Natural killer cell (primary cell): ENCODE measurements at regions not wholly inside any gene's neighbourhood (a gene's known extent, or its start where the extent isn't known, plus 50 kb on each side); places are given as distances from the start of the nearest gene placed in this dataset.

Source experiments
- ATAC-seq, 3 donors: fragments of 150-1000 bp in 2 of 3; fragments of 200-7000 bp in 1 of 3; cut with Tn5 transposase; 1 replicate in 1 of 3; 2 replicates in 2 of 3; pipeline ENCODE4 v1.10.0; 2021; ENCODE audit warnings: mild to moderate bottlenecking in 2 of 3, moderate library complexity in 2 of 3
- DNase-seq, 2 donors: peaks; one replicate each; pipeline versions ENCODE4 v3.0.0 to v3.0.0-alpha.2; 2013 to 2021; ENCODE audit warnings: mixed read lengths in 1 of 2
- H3K27ac ChIP-seq: one replicate; pipeline ENCODE4 v1.5.1; 2013; ENCODE audit warnings: mild to moderate bottlenecking, low read length
- H3K27me3 ChIP-seq: one replicate; pipeline ENCODE4 v1.6.1; 2013; ENCODE audit warnings: low read length; ENCODE audit not compliant: control insufficient read depth, insufficient read depth
- H3K36me3 ChIP-seq: one replicate; pipeline ENCODE4 v1.6.1; 2013; ENCODE audit warnings: low read length; ENCODE audit not compliant: control insufficient read depth, insufficient read depth
- H3K4me1 ChIP-seq: one replicate; pipeline ENCODE4 v1.6.1; 2013; ENCODE audit warnings: low read length; ENCODE audit not compliant: control insufficient read depth, insufficient read depth
- H3K4me3 ChIP-seq: one replicate; pipeline ENCODE4 v1.5.1; 2013; ENCODE audit warnings: low read length
- H3K9me3 ChIP-seq: one replicate; pipeline ENCODE4 v1.6.1; 2013; ENCODE audit warnings: low read length; ENCODE audit not compliant: control insufficient read depth, insufficient read depth
- H3K27ac Mint-ChIP-seq, 2 donors: one replicate each; pipeline ENCODE4 v1.8.0; 2022; ENCODE audit warnings: mild to moderate bottlenecking in 2 of 2, mixed read lengths in 2 of 2, moderate library complexity in 1 of 2
- H3K27me3 Mint-ChIP-seq, 2 donors: one replicate each; pipeline ENCODE4 v1.8.0; 2022; ENCODE audit warnings: low read depth in 2 of 2, mixed read lengths in 2 of 2
- H3K36me3 Mint-ChIP-seq: one replicate; pipeline ENCODE4 v1.8.0; 2022; ENCODE audit warnings: mixed read lengths
- H3K4me1 Mint-ChIP-seq, 2 donors: one replicate each; pipeline ENCODE4 v1.8.0; 2022; ENCODE audit warnings: mixed read lengths in 2 of 2
- H3K4me3 Mint-ChIP-seq: one replicate; pipeline ENCODE4 v1.8.0; 2022; ENCODE audit warnings: mild to moderate bottlenecking, moderate library complexity, mixed read lengths
- H3K9me3 Mint-ChIP-seq, 2 donors: one replicate each; pipeline ENCODE4 v1.8.0; 2022; ENCODE audit warnings: mixed read lengths in 2 of 2
- CTCF ChIP-seq: fragments of 200-600 bp; IDR thresholded peaks from one replicate; pipeline ENCODE4 v1.8.0; 2022; ENCODE audit warnings: antibody characterized with exemption
- WGBS: methylation state at CpG from one replicate; pipeline ENCODE4 v1.1.7; 2013; ENCODE audit warnings: missing lambda C conversion rate; ENCODE audit not compliant: insufficient coverage; 5-methylcytosine and 5-hydroxymethylcytosine counted together
- intact Hi-C: fragments of 100-400 bp; cut with micrococcal nuclease; formaldehyde crosslinking; loops from one replicate; pipeline ENCODE4 v1.14.2; 2022

GRCh38 chr14:89011355-89012281, 187.2 kb downstream of the TTC8 start:
- Histone ChIP-seq H3K4me1 (no peaks in the 10 kb centered on the region), H3K27me3 (no peaks in the 10 kb centered on the region), H3K9me3 (peaks cover 3% of the 10 kb centered on the region), H3K27ac (no peak overlapping the region), H3K4me3 (no peak overlapping the region), H3K36me3 (no peaks in the 10 kb centered on the region)
- 92% methylated on average over 10 of the region's 10 CpGs for WGBS
- Mint-ChIP-seq H3K4me1 (no peaks in the 10 kb centered on the region), H3K27ac (no peak overlapping the region), H3K4me3 (no peak overlapping the region), H3K9me3 (no peaks in the 10 kb centered on the region), H3K36me3 (no peaks in the 10 kb centered on the region), H3K27me3 (peaks cover 20 to 45% of the 10 kb centered on the region in 2 donors)
- ATAC-seq (no peak), DNase-seq (no peak)
- intact Hi-C loops: no loop called here
- TF ChIP-seq CTCF: no peak

GRCh38 chr14:89012282-89013097, 188.0 kb downstream of the TTC8 start:
- intact Hi-C loops: no loop called here
- Mint-ChIP-seq H3K9me3 (no peaks in the 10 kb centered on the region), H3K36me3 (no peaks in the 10 kb centered on the region), H3K4me1 (no peaks in the 10 kb centered on the region), H3K27ac (no peak overlapping the region), H3K4me3 (no peak overlapping the region), H3K27me3 (peaks cover 20 to 43% of the 10 kb centered on the region in 2 donors)
- no peaks in the 10 kb centered on the region for H3K36me3 ChIP-seq
- peaks cover 3% of the 10 kb centered on the region for H3K9me3 ChIP-seq
- H3K4me3 ChIP-seq: no peak overlapping the region
- H3K4me1 ChIP-seq: no peaks in the 10 kb centered on the region
- H3K27ac ChIP-seq: no peak overlapping the region
- TF ChIP-seq CTCF: no peak
- ATAC-seq: no peak
- WGBS: 96% methylated on average over 11 of the region's 14 CpGs
- H3K27me3 ChIP-seq: no peaks in the 10 kb centered on the region
- no peak for DNase-seq

GRCh38 chr14:89013098-89013504, 188.7 kb downstream of the TTC8 start:
- DNase-seq: peak in 1 of 2 donors; percentile 15

More at GRCh38 chr14:89013098-89013504, 188.7 kb downstream of the TTC8 start:
- TF ChIP-seq CTCF: no peak
- peaks cover 20 to 38% of the 10 kb centered on the region in 2 donors for H3K27me3 Mint-ChIP-seq
- Histone ChIP-seq H3K36me3 (no peaks in the 10 kb centered on the region), H3K4me3 (no peak overlapping the region), H3K27me3 (no peaks in the 10 kb centered on the region), H3K9me3 (peaks cover 3% of the 10 kb centered on the region), H3K27ac (no peak overlapping the region), H3K4me1 (no peaks in the 10 kb centered on the region)
- no peaks in the 10 kb centered on the region for H3K36me3 Mint-ChIP-seq
- intact Hi-C loops: no loop called here
- H3K4me3 Mint-ChIP-seq: no peak overlapping the region
- WGBS: 74% methylated on average over 7 of the region's 7 CpGs
- no peak overlapping the region for H3K27ac Mint-ChIP-seq
- no peaks in the 10 kb centered on the region for H3K9me3 Mint-ChIP-seq
- no peaks in the 10 kb centered on the region for H3K4me1 Mint-ChIP-seq
- no peak for ATAC-seq
